ENCODE measurements at regions not wholly inside any gene's neighbourhood (a gene's known extent, or its start where the extent isn't known, plus 50 kb on each side); places are given as distances from the start of the nearest gene placed in this dataset.

DNA sequence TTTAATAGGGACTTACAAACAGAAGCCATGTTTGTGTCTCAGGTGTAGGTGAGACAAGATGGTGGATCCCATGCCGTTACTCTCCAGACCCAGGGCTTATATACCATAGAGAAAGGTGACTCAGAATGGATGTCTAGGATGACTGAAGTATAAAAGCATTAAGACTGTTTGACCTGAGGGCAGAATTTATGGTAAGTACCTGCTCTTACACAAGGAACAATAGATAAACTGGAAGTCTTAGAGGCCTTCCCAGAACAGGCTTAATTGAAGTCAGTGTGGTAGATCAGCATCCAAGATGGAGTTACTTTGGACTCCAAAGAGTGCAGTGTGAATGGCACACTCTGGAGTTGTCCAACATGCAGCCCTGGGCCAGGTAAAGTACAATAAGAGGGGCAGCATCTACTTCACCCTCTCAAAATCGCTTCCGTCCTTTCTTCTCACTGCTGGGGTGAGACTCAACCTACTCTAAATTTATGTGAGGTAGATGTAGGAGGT is 387.0 kb upstream of the DDI1 start:
- Histone ChIP-seq H3K36me3 (ENCODE audit: control insufficient read depth in 4 of 4, insufficient read depth in 3 of 4, low read depth in 1 of 4, low read length in 3 of 4) (no peaks in the 10 kb centered on the region), H3K27ac (ENCODE audit: low read depth in 1 of 2, low read length in 2 of 2) (no peak overlapping the region), H3K9me3 (ENCODE audit: control insufficient read depth in 4 of 4, low read length in 3 of 4) (peaks cover 0 to 4% (median 1%) of the 10 kb centered on the region in 4 donors), H3K9ac (ENCODE audit: low read depth in 1 of 2, low read length in 2 of 2) (no peak overlapping the region), H3K4me3 (ENCODE audit: low read depth in 1 of 3, low read length in 3 of 3) (no peak overlapping the region), H3K27me3 (ENCODE audit: control insufficient read depth in 4 of 4, insufficient read depth in 4 of 4, low read length in 3 of 4) (peaks cover 0 to 5% (median 0%) of the 10 kb centered on the region in 4 donors), H3K4me1 (ENCODE audit: control insufficient read depth in 4 of 4, insufficient read depth in 4 of 4, low read length in 3 of 4) (no peaks in the 10 kb centered on the region)
- TF ChIP-seq NR2F2 (IDR thresholded peaks at IDR 0.05) = no peak
- TF ChIP-seq GABPA (IDR thresholded peaks at IDR 0.05 in 1 of 2, conservative IDR thresholded peaks at IDR 0.05 in 1 of 2) = no peak
- TF ChIP-seq RXRA (IDR thresholded peaks at IDR 0.05) = no peak
- TF ChIP-seq EGR1 (IDR thresholded peaks at IDR 0.05; ENCODE audit: low read depth in 2 of 2) = no peak
- no peak for TF ChIP-seq RAD21 (IDR thresholded peaks at IDR 0.05)
- no peak for TF ChIP-seq JUND (IDR thresholded peaks at IDR 0.05)
- no peak for TF ChIP-seq SP1 (IDR thresholded peaks at IDR 0.05)
- no peak for DNase-seq (ENCODE audit: low spot score)
- 93% methylated on average over 3 of the region's 3 CpGs for WGBS

DNA sequence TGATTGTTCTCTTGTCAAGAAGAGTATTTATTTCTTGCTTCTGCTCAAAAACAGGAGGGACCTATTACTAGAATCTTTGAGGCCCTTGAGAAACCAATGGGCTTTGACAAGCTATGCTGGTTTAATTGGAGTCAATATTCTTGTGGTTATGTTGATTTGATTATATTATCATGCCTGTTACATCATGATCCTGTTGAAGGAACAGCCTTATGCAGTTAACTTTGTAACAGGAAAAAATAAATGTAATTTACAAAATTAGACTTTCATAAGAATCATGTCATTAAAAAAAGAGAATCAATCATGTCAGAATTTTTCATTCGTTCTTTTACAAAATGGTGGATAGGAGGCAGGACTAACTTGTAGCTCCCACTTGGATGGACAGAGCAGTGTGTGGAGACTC is 386.1 kb upstream of the DDI1 start:
- Histone ChIP-seq H3K36me3 (ENCODE audit: control insufficient read depth in 4 of 4, insufficient read depth in 3 of 4, low read depth in 1 of 4, low read length in 3 of 4) (no peaks in the 10 kb centered on the region), H3K27me3 (ENCODE audit: control insufficient read depth in 4 of 4, insufficient read depth in 4 of 4, low read length in 3 of 4) (peaks cover 0 to 5% (median 0%) of the 10 kb centered on the region in 4 donors), H3K4me3 (ENCODE audit: low read depth in 1 of 3, low read length in 3 of 3) (no peak overlapping the region), H3K9ac (ENCODE audit: low read depth in 1 of 2, low read length in 2 of 2) (no peak overlapping the region), H3K27ac (ENCODE audit: low read depth in 1 of 2, low read length in 2 of 2) (no peak overlapping the region), H3K9me3 (ENCODE audit: control insufficient read depth in 4 of 4, low read length in 3 of 4) (peaks cover 0 to 4% (median 1%) of the 10 kb centered on the region in 4 donors), H3K4me1 (ENCODE audit: control insufficient read depth in 4 of 4, insufficient read depth in 4 of 4, low read length in 3 of 4) (no peaks in the 10 kb centered on the region)
- TF ChIP-seq GABPA (IDR thresholded peaks at IDR 0.05 in 1 of 2, conservative IDR thresholded peaks at IDR 0.05 in 1 of 2) (no peak), HNF4A (conservative IDR thresholded peaks at IDR 0.05) (no peak), NR2F2 (IDR thresholded peaks at IDR 0.05) (no peak), ATF3 (IDR thresholded peaks at IDR 0.05) (no peak), EGR1 (IDR thresholded peaks at IDR 0.05; ENCODE audit: low read depth in 2 of 2) (no peak), RXRA (IDR thresholded peaks at IDR 0.05) (no peak), SP1 (IDR thresholded peaks at IDR 0.05) (no peak), CTCF (IDR thresholded peaks at IDR 0.05; ENCODE audit: low read depth, low read length, missing input control) (no peak), FOXA2 (IDR thresholded peaks at IDR 0.05) (no peak), TAF1 (conservative IDR thresholded peaks at IDR 0.05) (no peak), JUND (IDR thresholded peaks at IDR 0.05) (no peak), YY1 (IDR thresholded peaks at IDR 0.05) (no peak), RAD21 (IDR thresholded peaks at IDR 0.05) (no peak), FOXA1 (IDR thresholded peaks at IDR 0.05) (no peak), HNF4G (IDR thresholded peaks at IDR 0.05) (no peak)
- TF ChIP-seq, protein P1, sequence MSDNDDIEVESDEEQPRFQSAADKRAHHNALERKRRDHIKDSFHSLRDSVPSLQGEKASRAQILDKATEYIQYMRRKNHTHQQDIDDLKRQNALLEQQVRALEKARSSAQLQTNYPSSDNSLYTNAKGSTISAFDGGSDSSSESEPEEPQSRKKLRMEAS (IDR thresholded peaks at IDR 0.05) = no peak
- TF ChIP-seq, protein P2, sequence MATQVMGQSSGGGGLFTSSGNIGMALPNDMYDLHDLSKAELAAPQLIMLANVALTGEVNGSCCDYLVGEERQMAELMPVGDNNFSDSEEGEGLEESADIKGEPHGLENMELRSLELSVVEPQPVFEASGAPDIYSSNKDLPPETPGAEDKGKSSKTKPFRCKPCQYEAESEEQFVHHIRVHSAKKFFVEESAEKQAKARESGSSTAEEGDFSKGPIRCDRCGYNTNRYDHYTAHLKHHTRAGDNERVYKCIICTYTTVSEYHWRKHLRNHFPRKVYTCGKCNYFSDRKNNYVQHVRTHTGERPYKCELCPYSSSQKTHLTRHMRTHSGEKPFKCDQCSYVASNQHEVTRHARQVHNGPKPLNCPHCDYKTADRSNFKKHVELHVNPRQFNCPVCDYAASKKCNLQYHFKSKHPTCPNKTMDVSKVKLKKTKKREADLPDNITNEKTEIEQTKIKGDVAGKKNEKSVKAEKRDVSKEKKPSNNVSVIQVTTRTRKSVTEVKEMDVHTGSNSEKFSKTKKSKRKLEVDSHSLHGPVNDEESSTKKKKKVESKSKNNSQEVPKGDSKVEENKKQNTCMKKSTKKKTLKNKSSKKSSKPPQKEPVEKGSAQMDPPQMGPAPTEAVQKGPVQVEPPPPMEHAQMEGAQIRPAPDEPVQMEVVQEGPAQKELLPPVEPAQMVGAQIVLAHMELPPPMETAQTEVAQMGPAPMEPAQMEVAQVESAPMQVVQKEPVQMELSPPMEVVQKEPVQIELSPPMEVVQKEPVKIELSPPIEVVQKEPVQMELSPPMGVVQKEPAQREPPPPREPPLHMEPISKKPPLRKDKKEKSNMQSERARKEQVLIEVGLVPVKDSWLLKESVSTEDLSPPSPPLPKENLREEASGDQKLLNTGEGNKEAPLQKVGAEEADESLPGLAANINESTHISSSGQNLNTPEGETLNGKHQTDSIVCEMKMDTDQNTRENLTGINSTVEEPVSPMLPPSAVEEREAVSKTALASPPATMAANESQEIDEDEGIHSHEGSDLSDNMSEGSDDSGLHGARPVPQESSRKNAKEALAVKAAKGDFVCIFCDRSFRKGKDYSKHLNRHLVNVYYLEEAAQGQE (IDR thresholded peaks at IDR 0.05) = no peak
- TF ChIP-seq, protein P3, sequence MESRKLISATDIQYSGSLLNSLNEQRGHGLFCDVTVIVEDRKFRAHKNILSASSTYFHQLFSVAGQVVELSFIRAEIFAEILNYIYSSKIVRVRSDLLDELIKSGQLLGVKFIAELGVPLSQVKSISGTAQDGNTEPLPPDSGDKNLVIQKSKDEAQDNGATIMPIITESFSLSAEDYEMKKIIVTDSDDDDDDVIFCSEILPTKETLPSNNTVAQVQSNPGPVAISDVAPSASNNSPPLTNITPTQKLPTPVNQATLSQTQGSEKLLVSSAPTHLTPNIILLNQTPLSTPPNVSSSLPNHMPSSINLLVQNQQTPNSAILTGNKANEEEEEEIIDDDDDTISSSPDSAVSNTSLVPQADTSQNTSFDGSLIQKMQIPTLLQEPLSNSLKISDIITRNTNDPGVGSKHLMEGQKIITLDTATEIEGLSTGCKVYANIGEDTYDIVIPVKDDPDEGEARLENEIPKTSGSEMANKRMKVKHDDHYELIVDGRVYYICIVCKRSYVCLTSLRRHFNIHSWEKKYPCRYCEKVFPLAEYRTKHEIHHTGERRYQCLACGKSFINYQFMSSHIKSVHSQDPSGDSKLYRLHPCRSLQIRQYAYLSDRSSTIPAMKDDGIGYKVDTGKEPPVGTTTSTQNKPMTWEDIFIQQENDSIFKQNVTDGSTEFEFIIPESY (IDR thresholded peaks at IDR 0.05) = no peak
- WGBS = 80% methylated on average over 1 of the region's 1 CpG
- DNase-seq (ENCODE audit: low spot score) = no peak

All from liver (tissue), 8 donors.